ENCODE measurements at regions not wholly inside any gene's neighbourhood (a gene's known extent, or its start where the extent isn't known, plus 50 kb on each side); places are given as distances from the start of the nearest gene placed in this dataset.
"Not testable (repeated sequence)": the region's sequence is repeated elsewhere in the genome, so short reads cannot be mapped to it uniquely, and the experiment has no call there.

- not testable (repeated sequence) for H3K4me1 Mint-ChIP-seq (ENCODE audit: low read depth); DNase-seq; H3K36me3 Mint-ChIP-seq (ENCODE audit: insufficient read depth); H3K9me3 Mint-ChIP-seq; ATAC-seq; H3K27me3 Mint-ChIP-seq (ENCODE audit: low read depth); H3K4me3 Mint-ChIP-seq
Measured at GRCh38 chr5:67722582-67722981, 493.0 kb upstream of the PIK3R1 start.

GRCh38 chr5:67720162-67720772, 495.3 kb upstream of the PIK3R1 start:
- Mint-ChIP-seq H3K4me1 (ENCODE audit: low read depth) (no peaks in the 10 kb centered on the region), H3K9me3 (no peaks in the 10 kb centered on the region), H3K4me3 (no peak overlapping the region), H3K36me3 (ENCODE audit: insufficient read depth) (no peaks in the 10 kb centered on the region), H3K27me3 (ENCODE audit: low read depth) (no peaks in the 10 kb centered on the region)
- ATAC-seq = no peak
- DNase-seq = no peak

- Mint-ChIP-seq H3K4me1 (ENCODE audit: low read depth) (no peaks in the 10 kb centered on the region), H3K27me3 (ENCODE audit: low read depth) (peaks cover 7% of the 10 kb centered on the region), H3K9me3 (peaks cover 15% of the 10 kb centered on the region), H3K4me3 (no peak overlapping the region), H3K36me3 (ENCODE audit: insufficient read depth) (no peaks in the 10 kb centered on the region)
- ATAC-seq (no peak), DNase-seq (no peak)
Measured at GRCh38 chr5:67702008-67702407, 505.4 kb upstream of the CD180 start.

GRCh38 chr5:67699560-67699959, 503.0 kb upstream of the CD180 start:
- Mint-ChIP-seq H3K4me3 (no peak overlapping the region), H3K36me3 (ENCODE audit: insufficient read depth) (no peaks in the 10 kb centered on the region), H3K4me1 (ENCODE audit: low read depth) (no peaks in the 10 kb centered on the region), H3K9me3 (peaks cover 15% of the 10 kb centered on the region), H3K27me3 (ENCODE audit: low read depth) (peaks cover 7% of the 10 kb centered on the region)
- ATAC-seq (no peak), DNase-seq (no peak)

- no peak for ATAC-seq
- Mint-ChIP-seq H3K4me3 (no peak overlapping the region), H3K36me3 (ENCODE audit: insufficient read depth) (no peaks in the 10 kb centered on the region)
Measured at GRCh38 chr5:67696446-67696845, 499.8 kb upstream of the CD180 start.

GRCh38 chr5:67695369-67695768, 498.8 kb upstream of the CD180 start:
- DNase-seq = no peak
- peaks cover 1% of the 10 kb centered on the region for H3K27me3 Mint-ChIP-seq (ENCODE audit: low read depth)
- no peak overlapping the region for H3K4me3 Mint-ChIP-seq
- no peaks in the 10 kb centered on the region for H3K36me3 Mint-ChIP-seq (ENCODE audit: insufficient read depth)
- no peaks in the 10 kb centered on the region for H3K4me1 Mint-ChIP-seq (ENCODE audit: low read depth)
- no peak for ATAC-seq
- no peaks in the 10 kb centered on the region for H3K9me3 Mint-ChIP-seq

More at GRCh38 chr5:67696446-67696845, 499.8 kb upstream of the CD180 start:
- DNase-seq = no peak
- no peaks in the 10 kb centered on the region for H3K4me1 Mint-ChIP-seq (ENCODE audit: low read depth)
- H3K27me3 Mint-ChIP-seq (ENCODE audit: low read depth) = peaks cover 3% of the 10 kb centered on the region
- H3K9me3 Mint-ChIP-seq = no peaks in the 10 kb centered on the region

- DNase-seq (no peak), ATAC-seq (no peak)
- H3K36me3 Mint-ChIP-seq (ENCODE audit: insufficient read depth) = no peaks in the 10 kb centered on the region
- no peaks in the 10 kb centered on the region for H3K27me3 Mint-ChIP-seq (ENCODE audit: low read depth)
- no peak overlapping the region for H3K4me3 Mint-ChIP-seq
- H3K4me1 Mint-ChIP-seq (ENCODE audit: low read depth) = no peaks in the 10 kb centered on the region
- no peaks in the 10 kb centered on the region for H3K9me3 Mint-ChIP-seq
Measured at GRCh38 chr5:67694810-67695191, 498.2 kb upstream of the CD180 start.

- no peak overlapping the region for H3K4me3 Mint-ChIP-seq
- no peak for DNase-seq
- no peak for ATAC-seq
Measured at GRCh38 chr5:67693956-67694809, 497.6 kb upstream of the CD180 start.

GRCh38 chr5:67686746-67687145, 490.1 kb upstream of the CD180 start:
- Mint-ChIP-seq H3K36me3 (ENCODE audit: insufficient read depth) (no peaks in the 10 kb centered on the region), H3K4me3 (no peak overlapping the region), H3K27me3 (ENCODE audit: low read depth) (peaks cover 4% of the 10 kb centered on the region), H3K9me3 (no peaks in the 10 kb centered on the region), H3K4me1 (ENCODE audit: low read depth) (no peaks in the 10 kb centered on the region)
- DNase-seq = no peak
- no peak for ATAC-seq

More at GRCh38 chr5:67693956-67694809, 497.6 kb upstream of the CD180 start:
- H3K4me1 Mint-ChIP-seq (ENCODE audit: low read depth) = no peaks in the 10 kb centered on the region
- H3K36me3 Mint-ChIP-seq (ENCODE audit: insufficient read depth) = no peaks in the 10 kb centered on the region
- H3K27me3 Mint-ChIP-seq (ENCODE audit: low read depth) = no peaks in the 10 kb centered on the region
- H3K9me3 Mint-ChIP-seq = no peaks in the 10 kb centered on the region

- Mint-ChIP-seq H3K9me3 (no peaks in the 10 kb centered on the region), H3K4me1 (ENCODE audit: low read depth) (no peaks in the 10 kb centered on the region), H3K36me3 (ENCODE audit: insufficient read depth) (no peaks in the 10 kb centered on the region), H3K27me3 (ENCODE audit: low read depth) (peaks cover 4% of the 10 kb centered on the region), H3K4me3 (no peak overlapping the region)
- ATAC-seq (no peak), DNase-seq (no peak)
Measured at GRCh38 chr5:67681703-67682102, 485.1 kb upstream of the CD180 start.

- Mint-ChIP-seq H3K9me3 (no peaks in the 10 kb centered on the region), H3K4me3 (no peak overlapping the region), H3K27me3 (ENCODE audit: low read depth) (no peaks in the 10 kb centered on the region), H3K36me3 (ENCODE audit: insufficient read depth) (no peaks in the 10 kb centered on the region), H3K4me1 (ENCODE audit: low read depth) (no peaks in the 10 kb centered on the region)
- no peak for ATAC-seq
- no peak for DNase-seq
Measured at GRCh38 chr5:67680099-67680498, 483.5 kb upstream of the CD180 start.

- H3K4me1 Mint-ChIP-seq (ENCODE audit: low read depth) = no peaks in the 10 kb centered on the region
- no peaks in the 10 kb centered on the region for H3K36me3 Mint-ChIP-seq (ENCODE audit: insufficient read depth)
- no peaks in the 10 kb centered on the region for H3K9me3 Mint-ChIP-seq
- no peak overlapping the region for H3K4me3 Mint-ChIP-seq
- no peaks in the 10 kb centered on the region for H3K27me3 Mint-ChIP-seq (ENCODE audit: low read depth)
- DNase-seq = no peak
- no peak for ATAC-seq
Measured at GRCh38 chr5:67679184-67679841, 482.7 kb upstream of the CD180 start.

- Mint-ChIP-seq H3K36me3 (ENCODE audit: insufficient read depth) (no peaks in the 10 kb centered on the region), H3K4me1 (ENCODE audit: low read depth) (no peaks in the 10 kb centered on the region), H3K4me3 (no peak overlapping the region), H3K9me3 (no peaks in the 10 kb centered on the region), H3K27me3 (ENCODE audit: low read depth) (no peaks in the 10 kb centered on the region)
- DNase-seq = no peak
- no peak for ATAC-seq
Measured at GRCh38 chr5:67678594-67678993, 482.0 kb upstream of the CD180 start.

GRCh38 chr5:67677422-67677970, 480.9 kb upstream of the CD180 start:
- Mint-ChIP-seq H3K9me3 (no peaks in the 10 kb centered on the region), H3K27me3 (ENCODE audit: low read depth) (no peaks in the 10 kb centered on the region), H3K4me3 (no peak overlapping the region), H3K36me3 (ENCODE audit: insufficient read depth) (no peaks in the 10 kb centered on the region), H3K4me1 (ENCODE audit: low read depth) (no peaks in the 10 kb centered on the region)
- ATAC-seq (no peak), DNase-seq (no peak)

Data from activated T-cell treated with anti-CD3 and anti-CD28 coated beads, Interleukin-2, amount 50 U/mL, for 4 hours (primary cell).